ENCODE measurements at regions not wholly inside any gene's neighbourhood (a gene's known extent, or its start where the extent isn't known, plus 50 kb on each side); places are given as distances from the start of the nearest gene placed in this dataset.

DNA sequence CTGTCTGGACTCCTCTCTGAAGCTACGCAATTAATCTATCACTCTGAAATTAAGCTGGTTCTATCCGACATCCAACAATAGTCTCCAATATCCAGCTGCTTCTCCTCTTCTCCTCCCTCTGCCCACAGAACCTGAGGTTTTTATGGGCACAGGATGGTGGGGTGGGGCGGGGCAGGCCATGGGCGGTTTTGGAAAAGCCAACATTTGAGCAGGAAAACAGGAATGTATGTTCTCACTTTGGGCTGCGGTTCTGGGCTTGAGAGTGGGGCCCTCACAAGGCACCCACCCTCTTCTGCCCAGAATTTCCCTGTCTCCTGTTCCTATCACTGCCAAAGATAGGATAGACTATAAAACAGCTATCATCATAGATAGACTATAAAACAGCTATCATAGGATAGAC, 1144.2 kb downstream of the EPHA7 start:
- H2BK12ac ChIP-seq (ENCODE audit: insufficient read length, low read depth, low read length) = no peak overlapping the region
- H3K23me2 ChIP-seq (ENCODE audit: insufficient read length, low read depth, low read length, poor library complexity, severe bottlenecking) = no peaks in the 10 kb centered on the region
- no peak overlapping the region for H4K91ac ChIP-seq (ENCODE audit: insufficient read length, low read depth, low read length)
- no peaks in the 10 kb centered on the region for H3K36me3 Mint-ChIP-seq (ENCODE audit: insufficient read depth in 1 of 3, low read depth in 3 of 3)
- no peaks in the 10 kb centered on the region for H3K79me1 ChIP-seq (ENCODE audit: insufficient read depth, low read depth, low read length, poor library complexity, severe bottlenecking)
- no peak overlapping the region for H3K9ac ChIP-seq (ENCODE audit: extremely low read depth, insufficient read length, low read length)
- no CpG with 5 or more reads among the region's 5 CpGs for WGBS (ENCODE audit: extremely low coverage, insufficient read length, low lambda C conversion rate)
- H2BK20ac ChIP-seq (ENCODE audit: low read depth, low read length, poor library complexity, severe bottlenecking) = no peak overlapping the region
- no peaks in the 10 kb centered on the region for H3K79me2 ChIP-seq (ENCODE audit: insufficient read depth, low read length)
- no peak overlapping the region for H2BK15ac ChIP-seq (ENCODE audit: low read depth, low read length)
- no peaks in the 10 kb centered on the region for H3K27me3 Mint-ChIP-seq (ENCODE audit: low read depth)
- H3K23ac ChIP-seq (ENCODE audit: insufficient read length, low read depth, low read length) = no peak overlapping the region
- no peak overlapping the region for H3K56ac ChIP-seq (ENCODE audit: insufficient read length, low read depth, low read length)
- no peaks in the 10 kb centered on the region for H3K9me3 ChIP-seq (ENCODE audit: control insufficient read depth, low read depth, low read length)
- H4K20me1 ChIP-seq (ENCODE audit: control insufficient read depth, insufficient read depth, insufficient read length) = no peaks in the 10 kb centered on the region
- no peak overlapping the region for H3K4me3 Mint-ChIP-seq
- TF ChIP-seq, protein P1, sequence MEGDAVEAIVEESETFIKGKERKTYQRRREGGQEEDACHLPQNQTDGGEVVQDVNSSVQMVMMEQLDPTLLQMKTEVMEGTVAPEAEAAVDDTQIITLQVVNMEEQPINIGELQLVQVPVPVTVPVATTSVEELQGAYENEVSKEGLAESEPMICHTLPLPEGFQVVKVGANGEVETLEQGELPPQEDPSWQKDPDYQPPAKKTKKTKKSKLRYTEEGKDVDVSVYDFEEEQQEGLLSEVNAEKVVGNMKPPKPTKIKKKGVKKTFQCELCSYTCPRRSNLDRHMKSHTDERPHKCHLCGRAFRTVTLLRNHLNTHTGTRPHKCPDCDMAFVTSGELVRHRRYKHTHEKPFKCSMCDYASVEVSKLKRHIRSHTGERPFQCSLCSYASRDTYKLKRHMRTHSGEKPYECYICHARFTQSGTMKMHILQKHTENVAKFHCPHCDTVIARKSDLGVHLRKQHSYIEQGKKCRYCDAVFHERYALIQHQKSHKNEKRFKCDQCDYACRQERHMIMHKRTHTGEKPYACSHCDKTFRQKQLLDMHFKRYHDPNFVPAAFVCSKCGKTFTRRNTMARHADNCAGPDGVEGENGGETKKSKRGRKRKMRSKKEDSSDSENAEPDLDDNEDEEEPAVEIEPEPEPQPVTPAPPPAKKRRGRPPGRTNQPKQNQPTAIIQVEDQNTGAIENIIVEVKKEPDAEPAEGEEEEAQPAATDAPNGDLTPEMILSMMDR (conservative IDR thresholded peaks at IDR 0.05) = no peak
- no peak overlapping the region for H3K27ac Mint-ChIP-seq
- no peak overlapping the region for H2BK120ac ChIP-seq (ENCODE audit: low read depth, low read length, poor library complexity, severe bottlenecking)
- no peak overlapping the region for H4K8ac ChIP-seq (replicated peaks; ENCODE audit: insufficient read length, low read depth, low read length)
- H3K4ac ChIP-seq (ENCODE audit: low read depth, low read length) = no peak overlapping the region
- H3T11ph ChIP-seq (ENCODE audit: low read length) = no peak overlapping the region
- H2AFZ ChIP-seq (ENCODE audit: low read length) = no peak overlapping the region
- no peak overlapping the region for H3K27ac ChIP-seq (ENCODE audit: insufficient read length, low read depth, low read length)
- no peak overlapping the region for H4K5ac ChIP-seq (ENCODE audit: insufficient read length, low read depth, low read length)
- no peaks in the 10 kb centered on the region; a peak in 2 of 5 replicates for H3K9me3 Mint-ChIP-seq
- H2AK5ac ChIP-seq (ENCODE audit: insufficient read length, low read length) = no peak overlapping the region
- no peaks in the 10 kb centered on the region for H3K4me1 ChIP-seq (ENCODE audit: insufficient read depth, low read length)
- no peak for DNase-seq
- peaks cover 0 to 3% of the 10 kb centered on the region in 2 experiments; a peak in 1 of 4 replicates for H3K4me1 Mint-ChIP-seq
- H2BK5ac ChIP-seq (ENCODE audit: insufficient read length, low read length) = no peak overlapping the region
- no peak overlapping the region for H3K14ac ChIP-seq (ENCODE audit: insufficient read depth, low read length)
- H3K27me3 ChIP-seq (ENCODE audit: insufficient read depth, low read length) = no peaks in the 10 kb centered on the region
- H3K4me2 ChIP-seq (ENCODE audit: insufficient read depth, insufficient read length, low read length) = no peak overlapping the region
- no peak overlapping the region for H3K18ac ChIP-seq (ENCODE audit: insufficient read length, low read depth, low read length)

Data from H9 (cell line).